GM21381 (cell line): ENCODE measurements at regions not wholly inside any gene's neighbourhood (a gene's known extent, or its start where the extent isn't known, plus 50 kb on each side); places are given as distances from the start of the nearest gene placed in this dataset.
A peak's percentile ranks its signal among the peaks of the same experiment; 100 is the strongest.
"Not testable (repeated sequence)": the region's sequence is repeated elsewhere in the genome, so short reads cannot be mapped to it uniquely, and the experiment has no call there.

Experiments
- ATAC-seq: cut with Tn5 transposase; IDR thresholded peaks from one replicate; pipeline ENCODE4 v1.9.1; 2021; ENCODE audit warnings: mild to moderate bottlenecking, moderate library complexity; ENCODE audit not compliant: unreplicated experiment

DNA sequence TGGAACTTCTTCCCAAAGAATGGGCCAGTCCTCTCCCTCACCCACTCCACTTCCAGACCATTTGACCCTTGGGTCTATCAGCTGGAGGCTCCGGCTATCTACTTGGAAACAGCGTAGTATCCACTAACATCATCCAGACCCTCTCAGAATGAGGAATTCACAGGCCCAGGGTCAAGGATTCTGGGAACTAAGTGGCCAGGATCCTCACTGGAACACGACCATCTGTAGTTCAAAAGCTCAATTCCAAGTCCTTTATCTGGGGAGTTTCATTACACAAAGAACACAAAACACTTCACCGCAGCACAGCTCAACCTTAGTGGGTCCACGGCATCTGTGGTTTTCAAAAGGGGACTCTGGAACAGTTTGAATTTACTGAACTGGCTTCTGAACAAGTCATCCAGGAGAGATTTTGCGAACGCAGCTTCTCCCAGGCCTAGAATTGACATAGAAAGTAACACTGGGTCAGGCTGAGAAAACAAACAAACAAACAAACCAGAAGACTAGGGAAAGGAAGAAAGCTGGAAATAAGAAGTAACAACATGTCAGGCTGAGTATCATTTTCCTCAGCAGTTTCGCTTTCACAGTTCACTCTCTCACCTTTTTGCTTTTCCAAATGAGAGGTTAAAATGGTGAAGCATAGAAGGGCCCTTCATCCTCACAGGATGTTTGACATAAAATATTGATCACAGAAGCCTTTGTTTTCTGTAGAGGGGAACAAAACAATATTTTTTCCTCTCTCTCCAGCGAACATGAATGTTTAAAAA is 57.6 kb upstream of the USP6NL start:
- ATAC-seq, result no peak

DNA sequence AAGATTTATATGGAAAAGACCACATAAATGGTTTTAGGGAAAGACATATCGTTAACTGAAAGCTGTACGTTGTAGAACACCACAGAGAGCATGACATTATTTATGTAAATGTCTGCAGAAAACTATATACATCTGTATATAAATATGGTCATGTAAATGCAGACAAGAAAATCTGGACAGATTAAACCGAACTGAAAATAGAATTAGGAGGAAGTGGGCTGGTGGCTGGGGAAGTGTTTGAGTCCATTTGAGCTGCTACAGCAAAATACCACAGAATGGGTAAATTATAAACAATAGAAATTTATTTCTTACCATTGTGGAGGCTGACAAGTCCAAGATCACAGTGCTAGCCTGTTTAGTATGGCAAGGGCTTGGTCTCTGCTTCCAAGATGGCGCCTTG is 56.3 kb upstream of the USP6NL start:
- no peak for ATAC-seq

DNA sequence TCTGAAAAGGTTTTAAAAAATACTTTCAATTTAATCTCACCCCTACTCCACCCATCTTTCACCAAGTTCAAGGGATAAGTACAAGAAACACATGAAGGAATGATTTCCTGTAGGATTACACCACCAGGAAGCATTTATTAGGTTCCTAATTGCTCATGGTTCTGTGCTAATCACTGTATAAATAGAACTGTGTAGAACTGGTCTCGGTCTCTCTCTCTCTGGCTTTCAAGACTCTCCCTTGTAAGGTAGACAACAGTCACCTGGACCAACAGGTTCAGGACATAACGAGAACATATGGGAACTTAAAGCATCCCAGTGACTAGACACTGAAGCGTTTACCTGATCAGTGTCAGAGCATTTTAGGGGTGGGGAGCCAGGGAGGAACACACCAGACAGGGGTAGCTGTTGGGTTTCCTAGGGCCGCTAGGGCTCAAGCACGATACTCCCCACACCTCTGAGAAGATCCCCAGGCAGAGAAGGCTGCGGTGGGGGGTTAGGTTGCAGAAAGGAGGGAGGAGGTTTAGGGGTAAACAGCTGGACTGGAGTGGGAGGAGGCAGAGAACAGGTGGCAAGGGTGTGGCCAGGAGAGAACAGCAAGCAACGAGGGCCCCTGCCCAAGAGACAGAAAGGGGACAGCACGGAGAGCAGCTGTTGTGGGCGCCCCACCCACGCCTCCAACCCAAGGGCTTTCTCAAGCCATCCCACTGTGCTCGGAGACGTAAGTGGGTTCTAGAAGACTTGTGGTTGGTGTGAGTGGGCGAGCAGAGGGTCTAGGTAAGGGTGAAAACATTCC is 52.5 kb upstream of the USP6NL start:
- peak; percentile 78 for ATAC-seq

DNA sequence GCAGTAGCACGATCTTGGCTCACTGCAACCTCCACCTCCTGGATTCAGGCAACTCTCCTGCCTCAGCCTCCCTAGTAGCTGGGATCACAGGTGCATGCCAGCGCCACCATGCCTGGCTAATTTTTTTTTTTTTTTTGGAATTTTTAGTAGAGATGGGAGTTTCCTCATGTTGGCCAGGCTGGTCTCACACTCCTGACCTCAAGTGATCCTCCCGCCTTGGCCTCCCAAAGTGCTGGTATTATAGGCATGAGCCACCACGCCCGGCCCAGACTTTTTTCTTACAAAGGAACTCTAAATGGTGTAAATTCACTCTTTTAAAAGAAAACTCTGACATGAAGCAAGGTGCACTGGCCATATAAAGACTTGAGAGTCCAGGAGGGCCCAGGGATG is 51.7 kb upstream of the USP6NL start:
- ATAC-seq, result not testable (repeated sequence)

DNA sequence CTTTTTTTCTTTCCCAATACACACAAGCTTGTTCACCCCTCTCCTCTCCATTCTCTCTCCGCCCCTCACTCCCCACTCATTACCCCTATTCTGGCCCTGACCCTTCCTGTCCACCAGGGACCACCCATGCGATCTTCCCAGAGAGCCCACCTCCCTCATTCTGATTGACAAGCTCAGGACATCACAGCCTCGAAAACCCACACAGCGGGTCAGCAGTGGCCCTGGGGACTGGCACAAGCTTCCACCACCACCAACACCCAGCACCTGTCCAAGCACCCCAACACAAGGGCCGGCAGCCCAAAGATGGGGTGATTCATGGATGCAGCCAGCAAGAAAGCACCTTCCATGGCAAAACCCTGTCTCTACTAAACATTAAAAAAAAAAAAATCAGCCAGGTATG is 50.0 kb upstream of the USP6NL start:
- ATAC-seq, result no peak
